ENCODE measurements at regions not wholly inside any gene's neighbourhood (a gene's known extent, or its start where the extent isn't known, plus 50 kb on each side); places are given as distances from the start of the nearest gene placed in this dataset.

GRCh38 chr15:69713726-69714559 lies 261.3 kb downstream of the RPLP1 start:
- no peak for DNase-seq

GRCh38 chr15:69715210-69715609 lies 262.6 kb downstream of the RPLP1 start:
- DNase-seq, result no peak

- DNase-seq, result no peak
These were observed 265.8 kb downstream of the RPLP1 start for GRCh38 chr15:69718436-69718835.

GRCh38 chr15:69718916-69719315 lies 266.3 kb downstream of the RPLP1 start:
- no peak for DNase-seq

GRCh38 chr15:69719527-69720240 lies 267.1 kb downstream of the RPLP1 start:
- DNase-seq, result no peak

GRCh38 chr15:69720536-69720935 lies 267.9 kb downstream of the RPLP1 start:
- DNase-seq, result no peak

- no peak for DNase-seq
These were observed 270.3 kb downstream of the RPLP1 start for GRCh38 chr15:69722924-69723323.

GRCh38 chr15:69723404-69724096 lies 270.9 kb downstream of the RPLP1 start:
- no peak for DNase-seq

- no peak for DNase-seq
These were observed 271.7 kb downstream of the RPLP1 start for GRCh38 chr15:69724333-69724732.

GRCh38 chr15:69725275-69725674 lies 272.7 kb downstream of the RPLP1 start:
- DNase-seq, result no peak

- no peak for DNase-seq
These were observed 273.3 kb downstream of the RPLP1 start for GRCh38 chr15:69725957-69726356.

- DNase-seq, result no peak
These were observed 274.7 kb downstream of the RPLP1 start for GRCh38 chr15:69727121-69727924.

- no peak for DNase-seq
These were observed 276.6 kb downstream of the RPLP1 start for GRCh38 chr15:69729167-69729748.

GRCh38 chr15:69730281-69731080 lies 277.9 kb downstream of the RPLP1 start:
- no peak for DNase-seq

GRCh38 chr15:69731081-69731330 lies 278.4 kb downstream of the RPLP1 start:
- DNase-seq, result no peak

GRCh38 chr15:69731581-69731980 lies 279.0 kb downstream of the RPLP1 start:
- DNase-seq, result no peak

GRCh38 chr15:69732133-69732532 lies 279.5 kb downstream of the RPLP1 start:
- DNase-seq, result no peak

GRCh38 chr15:69734699-69735098 lies 282.1 kb downstream of the RPLP1 start:
- DNase-seq, result no peak

GRCh38 chr15:69735121-69735520 lies 282.5 kb downstream of the RPLP1 start:
- peak in 1 of 2 donors; percentile 66 for DNase-seq

GRCh38 chr15:69736161-69736560 lies 283.5 kb downstream of the RPLP1 start:
- no peak for DNase-seq

GRCh38 chr15:69737916-69738315 lies 285.3 kb downstream of the RPLP1 start:
- no peak for DNase-seq

Data from right lung (tissue), 2 donors.